ENCODE measurements at regions not wholly inside any gene's neighbourhood (a gene's known extent, or its start where the extent isn't known, plus 50 kb on each side); places are given as distances from the start of the nearest gene placed in this dataset.

- no peaks in the 10 kb centered on the region for H3K36me3 Mint-ChIP-seq (ENCODE audit: low read depth)
- peaks cover 3% of the 10 kb centered on the region for H3K27me3 Mint-ChIP-seq
- peaks cover 0 to 4% of the 10 kb centered on the region in 2 experiments for H3K9me3 ChIP-seq (ENCODE audit: control insufficient read depth in 1 of 2, insufficient read depth in 1 of 2, low read length in 2 of 2)
- ATAC-seq (ENCODE audit: poor library complexity) = no peak
- intact Hi-C loops (cut with DNase I, micrococcal nuclease) = no loop called here
- H3K27me3 ChIP-seq (ENCODE audit: control insufficient read depth in 1 of 2, insufficient read depth in 2 of 2, low read length in 2 of 2) = no peaks in the 10 kb centered on the region
- no peaks in the 10 kb centered on the region for H3K36me3 ChIP-seq (ENCODE audit: insufficient read depth, low read length)
- H3K27ac ChIP-seq (ENCODE audit: low read depth in 1 of 2, low read length in 2 of 2) = no peak overlapping the region
- ChIA-PET POLR2A (no interaction called here), CTCF (no interaction called here)
- H3K4me3 Mint-ChIP-seq = no peak overlapping the region
- no peaks in the 10 kb centered on the region for H3K4me1 Mint-ChIP-seq (ENCODE audit: low read depth)
- H3K4me1 ChIP-seq (ENCODE audit: insufficient read depth, low read length) = no peaks in the 10 kb centered on the region
- TF ChIP-seq CTCF (IDR thresholded peaks at IDR 0.05) = no peak
- no peaks in the 10 kb centered on the region for H3K9me3 Mint-ChIP-seq
- H3K4me3 ChIP-seq (ENCODE audit: low read length) = no peak overlapping the region
- no peak for DNase-seq
- H3K27ac Mint-ChIP-seq = no peak overlapping the region
Observed at GRCh38 chr11:92316106-92316809, 91.6 kb downstream of the FAT3 start.

DNA sequence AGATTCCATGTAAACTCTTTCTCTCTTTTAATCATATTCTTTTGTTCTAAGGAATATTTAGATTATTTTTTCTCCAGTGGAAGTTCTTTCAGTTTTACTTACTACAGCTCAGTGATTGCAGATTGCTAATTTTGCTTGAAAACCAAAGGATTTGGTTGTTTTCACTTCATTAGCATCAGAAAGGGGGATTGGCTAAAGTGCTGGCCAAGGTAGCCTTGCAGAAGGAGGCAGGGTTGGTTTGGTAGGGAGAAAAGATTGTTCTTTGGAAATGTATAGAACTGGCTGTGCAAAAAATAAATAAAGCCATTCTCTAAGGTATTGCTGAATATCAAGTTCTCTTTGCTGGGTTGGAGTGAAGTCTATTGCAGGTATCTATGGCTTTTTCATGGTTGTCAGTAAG lies 92.6 kb downstream of the FAT3 start:
- POLR2A ChIA-PET = no interaction called here
- no peaks in the 10 kb centered on the region for H3K9me3 Mint-ChIP-seq
- CTCF ChIA-PET = no interaction called here
- no peak for TF ChIP-seq CTCF (IDR thresholded peaks at IDR 0.05)
- Histone ChIP-seq H3K9me3 (ENCODE audit: control insufficient read depth in 1 of 2, insufficient read depth in 1 of 2, low read length in 2 of 2) (peaks cover 0 to 4% of the 10 kb centered on the region in 2 experiments), H3K4me1 (ENCODE audit: insufficient read depth, low read length) (no peaks in the 10 kb centered on the region), H3K27me3 (ENCODE audit: control insufficient read depth in 1 of 2, insufficient read depth in 2 of 2, low read length in 2 of 2) (no peaks in the 10 kb centered on the region), H3K36me3 (ENCODE audit: insufficient read depth, low read length) (no peaks in the 10 kb centered on the region), H3K4me3 (ENCODE audit: low read length) (no peak overlapping the region), H3K27ac (ENCODE audit: low read depth in 1 of 2, low read length in 2 of 2) (no peak overlapping the region)
- ATAC-seq (ENCODE audit: poor library complexity) = no peak
- no peak for DNase-seq
- no peaks in the 10 kb centered on the region for H3K36me3 Mint-ChIP-seq (ENCODE audit: low read depth)
- no peak overlapping the region for H3K27ac Mint-ChIP-seq
- H3K4me3 Mint-ChIP-seq = no peak overlapping the region
- intact Hi-C loops (cut with DNase I, micrococcal nuclease) = no loop called here
- no peaks in the 10 kb centered on the region for H3K4me1 Mint-ChIP-seq (ENCODE audit: low read depth)
- H3K27me3 Mint-ChIP-seq = peaks cover 3% of the 10 kb centered on the region

GRCh38 chr11:92317721-92318120 lies 93.1 kb downstream of the FAT3 start:
- Histone ChIP-seq H3K27ac (ENCODE audit: low read depth in 1 of 2, low read length in 2 of 2) (no peak overlapping the region), H3K9me3 (ENCODE audit: control insufficient read depth in 1 of 2, insufficient read depth in 1 of 2, low read length in 2 of 2) (peaks cover 0 to 4% of the 10 kb centered on the region in 2 experiments), H3K27me3 (ENCODE audit: control insufficient read depth in 1 of 2, insufficient read depth in 2 of 2, low read length in 2 of 2) (no peaks in the 10 kb centered on the region), H3K36me3 (ENCODE audit: insufficient read depth, low read length) (no peaks in the 10 kb centered on the region), H3K4me3 (ENCODE audit: low read length) (no peak overlapping the region), H3K4me1 (ENCODE audit: insufficient read depth, low read length) (no peaks in the 10 kb centered on the region)
- Mint-ChIP-seq H3K27me3 (no peaks in the 10 kb centered on the region), H3K36me3 (ENCODE audit: low read depth) (no peaks in the 10 kb centered on the region), H3K4me1 (ENCODE audit: low read depth) (no peaks in the 10 kb centered on the region), H3K27ac (no peak overlapping the region), H3K9me3 (no peaks in the 10 kb centered on the region), H3K4me3 (no peak overlapping the region)
- TF ChIP-seq CTCF (IDR thresholded peaks at IDR 0.05) = no peak
- ATAC-seq (ENCODE audit: poor library complexity) = no peak
- intact Hi-C loops (cut with DNase I, micrococcal nuclease) = no loop called here
- CTCF ChIA-PET = no interaction called here
- POLR2A ChIA-PET = no interaction called here
- DNase-seq = no peak
